HFF-Myc (cell line): ENCODE measurements at regions not wholly inside any gene's neighbourhood (a gene's known extent, or its start where the extent isn't known, plus 50 kb on each side); places are given as distances from the start of the nearest gene placed in this dataset.
A peak's percentile ranks its signal among the peaks of the same experiment; 100 is the strongest.

Experiments used
- DNase-seq: peaks from one replicate; pipeline ENCODE4 v3.0.0-alpha.2; 2011; ENCODE audit warnings: low read depth; ENCODE audit errors: extremely low read depth
- H3K4me3 ChIP-seq: replicated peaks from 2 replicates; pipeline ENCODE4 v1.5.1; 2011; ENCODE audit warnings: low read depth, mild to moderate bottlenecking, control low read depth, low read length
- CTCF ChIP-seq: IDR thresholded peaks from 2 replicates; pipeline ENCODE4 v1.5.1; 2012; ENCODE audit warnings: mild to moderate bottlenecking, low read depth, low read length, control low read depth; ENCODE audit errors: missing control alignments

GRCh38 chr12:65533177-65533883 lies 254.8 kb downstream of the MSRB3 start:
- H3K4me3 ChIP-seq, result no peak overlapping the region
- DNase-seq, result peak; percentile 75
- no peak for TF ChIP-seq CTCF

DNA sequence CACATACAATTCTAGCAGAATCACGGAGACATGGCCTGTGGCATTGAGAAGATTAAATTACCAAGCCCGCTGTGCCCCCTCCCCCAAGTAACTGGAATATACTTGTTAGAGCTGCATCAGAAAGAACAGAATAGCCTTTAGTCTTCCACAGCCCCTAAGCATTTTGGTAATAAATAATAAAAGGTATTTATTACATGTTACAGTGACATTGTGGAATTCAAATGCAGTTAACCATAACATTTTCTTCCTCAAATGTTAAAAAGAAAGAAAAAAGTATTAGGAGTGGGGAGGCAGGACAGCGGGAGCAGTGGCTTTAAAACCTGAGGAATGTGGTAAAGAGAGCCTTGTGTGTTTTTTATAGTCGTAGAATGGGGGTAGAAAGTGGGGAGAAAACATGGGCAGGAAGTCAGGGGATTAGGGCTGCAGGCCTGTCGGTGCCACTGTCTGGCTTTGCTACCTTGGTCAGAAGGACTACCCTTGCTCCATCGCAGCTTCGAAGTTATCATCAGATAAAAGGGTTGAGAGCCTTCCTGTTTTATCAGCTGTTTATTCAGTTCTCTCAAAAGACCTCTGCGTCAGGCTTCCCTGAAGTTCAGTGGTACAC lies 255.9 kb downstream of the MSRB3 start:
- DNase-seq, result no peak
- TF ChIP-seq CTCF, result no peak
- no peak overlapping the region for H3K4me3 ChIP-seq

DNA sequence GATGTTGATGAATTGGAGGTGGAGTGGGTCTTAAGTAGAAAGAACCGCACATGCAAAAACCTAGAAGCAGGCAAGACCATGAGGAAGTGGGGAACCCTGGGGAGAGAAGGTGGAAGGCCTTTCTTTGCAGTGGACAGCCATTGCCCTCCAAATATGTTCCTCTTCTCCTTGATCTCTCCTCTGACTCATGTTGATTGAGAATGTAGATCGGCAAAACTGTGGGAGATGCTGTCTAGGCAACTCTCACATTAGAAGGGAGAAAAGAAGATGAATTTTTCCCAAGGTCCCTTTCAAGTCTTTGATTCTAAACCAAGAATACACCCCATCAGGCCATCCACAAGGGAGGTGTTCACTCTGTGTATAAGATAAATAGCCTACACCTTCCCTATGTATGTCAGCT lies 257.5 kb downstream of the MSRB3 start:
- TF ChIP-seq CTCF, result no peak
- H3K4me3 ChIP-seq, result no peak overlapping the region
- no peak for DNase-seq

- no peak for TF ChIP-seq CTCF
- DNase-seq, result no peak
- H3K4me3 ChIP-seq, result no peak overlapping the region
Measured at GRCh38 chr12:65536351-65536750, 257.9 kb downstream of the MSRB3 start.

GRCh38 chr12:65536876-65537681 lies 258.6 kb downstream of the MSRB3 start:
- DNase-seq, result peak; percentile 99
- no peak for TF ChIP-seq CTCF
- no peak overlapping the region for H3K4me3 ChIP-seq

- no peak overlapping the region for H3K4me3 ChIP-seq
- no peak for DNase-seq
- TF ChIP-seq CTCF, result no peak
Measured at GRCh38 chr12:65537978-65538377, 259.5 kb downstream of the MSRB3 start.
